ENCODE measurements at regions not wholly inside any gene's neighbourhood (a gene's known extent, or its start where the extent isn't known, plus 50 kb on each side); places are given as distances from the start of the nearest gene placed in this dataset.
"Not testable (repeated sequence)": the region's sequence is repeated elsewhere in the genome, so short reads cannot be mapped to it uniquely, and the experiment has no call there.

DNA sequence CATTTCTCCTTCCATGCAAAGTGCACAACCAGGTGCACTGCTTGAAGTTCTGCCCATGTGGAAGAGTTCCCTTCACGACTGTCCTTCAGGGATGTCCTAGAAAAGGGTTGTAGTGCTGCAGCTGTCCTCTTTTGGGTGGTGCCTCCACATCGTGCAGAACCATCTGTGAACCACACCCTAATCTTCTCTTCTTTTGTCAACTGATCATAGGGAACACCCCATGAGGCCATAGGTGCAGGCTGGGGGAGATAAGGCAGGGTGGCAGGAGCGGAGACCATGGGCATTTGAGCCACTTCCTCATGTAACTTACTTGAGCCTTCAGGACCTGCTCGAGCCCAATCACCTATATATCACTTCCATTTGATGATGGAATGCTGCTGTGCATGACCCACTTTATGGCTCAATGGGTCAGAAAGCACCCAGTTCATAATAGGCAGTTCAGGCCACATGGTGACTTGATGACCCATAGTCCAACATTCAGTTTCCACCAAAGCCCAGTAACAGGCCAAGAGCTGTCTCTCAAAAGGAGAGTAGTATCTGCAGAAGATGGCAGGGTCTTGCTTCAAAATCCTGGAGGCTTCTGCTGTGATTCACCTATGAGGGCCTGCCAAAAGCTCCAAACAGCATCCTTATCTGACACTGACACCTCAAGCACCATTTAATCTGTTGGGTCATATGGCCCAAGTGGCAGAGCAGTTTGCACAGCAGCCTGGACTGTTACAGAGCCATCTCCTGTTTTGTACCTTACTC, 84.7 kb upstream of the CYRIA start:
- DNase-seq (ENCODE audit: low spot score): no peak

DNA sequence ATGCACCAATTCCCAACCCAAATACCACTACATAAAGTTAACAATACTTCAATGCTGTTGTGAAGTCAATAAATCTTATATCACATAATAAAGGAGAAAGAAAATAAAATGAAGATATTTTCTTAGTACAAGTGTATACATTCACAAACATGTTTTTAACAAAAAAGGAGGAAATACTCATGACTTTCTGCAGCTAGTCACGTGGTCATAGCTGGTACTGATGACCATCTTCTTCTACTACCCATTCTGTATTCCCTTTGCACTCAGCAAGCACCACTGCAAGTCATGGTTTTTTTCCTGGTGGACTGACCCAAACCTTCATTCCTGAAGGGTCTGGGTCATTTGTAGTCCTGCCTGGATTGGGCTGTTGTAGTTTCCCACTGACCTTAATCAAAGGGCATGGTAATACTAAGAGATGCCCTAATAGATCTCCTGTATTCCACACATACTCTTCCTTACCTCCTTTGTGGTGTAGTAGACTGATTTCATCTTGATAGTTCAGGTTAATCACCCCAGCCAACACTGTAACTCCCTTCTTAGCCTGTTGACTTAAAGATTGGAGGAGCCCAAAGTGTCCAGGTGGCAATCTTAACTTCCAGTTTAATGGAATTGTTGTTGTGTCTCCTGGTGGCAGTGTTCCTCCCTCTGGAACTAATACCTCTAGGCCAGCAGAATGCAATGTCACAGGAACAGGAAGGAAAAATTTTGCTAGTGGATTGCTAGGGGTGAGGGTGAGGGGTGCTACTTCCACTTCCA, 83.1 kb upstream of the CYRIA start:
- not testable (repeated sequence) for DNase-seq (ENCODE audit: low spot score)

- no peak for DNase-seq (ENCODE audit: low spot score)
Measured at GRCh38 chr2:16747689-16748088, 82.1 kb upstream of the CYRIA start.

GRCh38 chr2:16747257-16747656, 81.6 kb upstream of the CYRIA start:
- DNase-seq (ENCODE audit: low spot score): no peak

- DNase-seq (ENCODE audit: low spot score): no peak
Measured at GRCh38 chr2:16746833-16747232, 81.2 kb upstream of the CYRIA start.

- no peak for DNase-seq (ENCODE audit: low spot score)
Measured at GRCh38 chr2:16746329-16746728, 80.7 kb upstream of the CYRIA start.

DNA sequence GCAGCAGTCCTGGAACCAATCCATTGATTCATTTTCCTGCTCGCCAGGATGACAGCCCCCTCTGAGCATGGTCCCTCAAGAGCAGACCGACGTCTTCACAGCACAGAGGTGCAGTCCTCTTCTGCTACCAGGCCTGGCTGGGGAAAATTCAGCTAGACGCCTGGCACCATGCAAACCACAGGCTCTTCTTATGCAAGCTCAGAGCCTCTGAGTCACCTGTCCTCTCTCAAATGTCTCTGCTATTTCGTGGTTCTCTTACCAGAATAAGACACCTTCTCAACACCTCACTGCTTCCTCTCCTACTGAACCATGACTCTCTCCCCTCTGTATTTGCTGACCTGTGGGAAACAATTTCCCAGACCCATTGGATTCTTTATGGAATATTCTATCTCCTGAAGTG, 79.8 kb upstream of the CYRIA start:
- no peak for DNase-seq (ENCODE audit: low spot score)

GRCh38 chr2:16744521-16744920, 78.9 kb upstream of the CYRIA start:
- DNase-seq (ENCODE audit: low spot score): no peak

DNA sequence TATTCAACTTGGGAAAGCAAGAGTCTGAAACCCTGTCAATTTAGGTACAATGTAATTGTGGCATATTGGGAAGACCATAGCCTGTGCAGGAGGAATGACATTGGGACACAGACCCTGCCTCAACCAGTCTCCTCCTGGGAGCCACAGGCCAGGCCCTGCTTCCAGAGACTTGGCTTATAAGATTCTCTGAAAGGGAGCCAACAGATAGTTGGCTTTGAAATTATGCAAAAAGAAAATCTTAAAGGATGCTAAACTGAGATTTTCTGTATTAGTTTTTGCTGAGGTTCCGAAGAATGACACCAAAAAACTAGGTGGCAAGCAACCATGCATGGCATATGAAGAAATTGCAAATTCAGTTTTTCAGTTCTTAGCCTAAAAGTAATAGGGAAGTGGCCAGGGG, 76.4 kb upstream of the CYRIA start:
- DNase-seq (ENCODE audit: low spot score): no peak

GRCh38 chr2:16741498-16741897, 75.9 kb upstream of the CYRIA start:
- DNase-seq (ENCODE audit: low spot score): no peak

GRCh38 chr2:16739778-16740581, 74.3 kb upstream of the CYRIA start:
- DNase-seq (ENCODE audit: low spot score): no peak

- DNase-seq (ENCODE audit: low spot score): no peak
Measured at GRCh38 chr2:16738361-16739225, 73.0 kb upstream of the CYRIA start.

DNA sequence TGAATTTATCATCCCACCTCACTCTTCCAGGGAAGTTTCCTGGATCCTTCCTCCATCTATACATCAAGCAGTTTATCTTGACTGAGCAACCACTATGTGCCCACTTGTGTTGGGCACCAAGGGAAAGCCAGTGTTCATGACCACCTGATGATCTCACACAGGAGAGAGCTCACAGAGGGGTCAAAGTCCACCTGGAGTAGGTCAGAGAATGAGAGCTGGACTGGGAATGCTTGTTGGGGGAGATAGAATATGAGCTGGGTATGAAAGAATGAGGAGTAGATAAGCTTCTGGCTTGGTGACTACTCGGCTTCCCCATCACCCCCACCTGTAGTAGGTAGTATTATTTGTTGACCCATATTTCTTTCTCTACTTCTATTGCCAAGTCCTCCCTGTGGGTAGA, 72.2 kb upstream of the CYRIA start:
- DNase-seq (ENCODE audit: low spot score): no peak

DNA sequence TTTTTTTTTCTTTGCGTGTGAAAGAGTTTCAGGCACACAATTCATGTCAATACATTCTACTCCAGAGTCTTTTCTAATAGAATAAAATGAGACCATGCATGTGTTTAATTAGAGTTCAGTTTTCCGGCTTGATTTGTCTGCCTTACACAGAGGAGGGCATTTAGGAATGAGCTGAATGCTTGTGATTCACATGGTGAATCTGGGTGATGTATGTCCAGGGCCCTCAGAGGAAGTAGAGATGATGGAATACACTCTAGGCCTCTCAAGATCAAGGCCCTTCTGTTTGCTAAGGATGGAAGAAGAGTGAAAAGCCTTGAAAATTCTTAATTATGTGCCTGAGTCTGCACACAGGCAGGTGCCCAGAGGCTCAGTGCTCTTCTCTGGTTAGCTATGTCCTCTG, 71.0 kb upstream of the CYRIA start:
- no peak for DNase-seq (ENCODE audit: low spot score)

DNA sequence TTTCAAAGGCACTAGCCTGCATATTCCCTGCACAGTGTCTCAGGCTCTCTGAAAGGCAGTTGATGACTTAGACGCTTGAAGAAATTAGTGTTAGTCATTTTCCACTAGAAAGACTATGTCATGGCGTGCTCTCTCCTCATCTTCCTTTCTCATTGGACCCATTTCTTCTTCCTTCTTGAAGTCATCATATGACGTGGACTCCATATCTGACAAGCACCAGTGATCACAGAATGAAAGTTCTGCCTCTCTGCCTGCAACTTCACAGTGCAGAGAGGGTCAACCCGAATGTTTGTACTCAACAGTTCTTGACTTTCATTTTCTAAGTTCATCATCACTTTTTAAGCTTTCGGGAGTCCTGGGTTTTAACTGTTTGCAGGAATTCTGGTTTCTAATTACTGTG, 63.7 kb upstream of the CYRIA start:
- no peak for DNase-seq (ENCODE audit: low spot score)

DNA sequence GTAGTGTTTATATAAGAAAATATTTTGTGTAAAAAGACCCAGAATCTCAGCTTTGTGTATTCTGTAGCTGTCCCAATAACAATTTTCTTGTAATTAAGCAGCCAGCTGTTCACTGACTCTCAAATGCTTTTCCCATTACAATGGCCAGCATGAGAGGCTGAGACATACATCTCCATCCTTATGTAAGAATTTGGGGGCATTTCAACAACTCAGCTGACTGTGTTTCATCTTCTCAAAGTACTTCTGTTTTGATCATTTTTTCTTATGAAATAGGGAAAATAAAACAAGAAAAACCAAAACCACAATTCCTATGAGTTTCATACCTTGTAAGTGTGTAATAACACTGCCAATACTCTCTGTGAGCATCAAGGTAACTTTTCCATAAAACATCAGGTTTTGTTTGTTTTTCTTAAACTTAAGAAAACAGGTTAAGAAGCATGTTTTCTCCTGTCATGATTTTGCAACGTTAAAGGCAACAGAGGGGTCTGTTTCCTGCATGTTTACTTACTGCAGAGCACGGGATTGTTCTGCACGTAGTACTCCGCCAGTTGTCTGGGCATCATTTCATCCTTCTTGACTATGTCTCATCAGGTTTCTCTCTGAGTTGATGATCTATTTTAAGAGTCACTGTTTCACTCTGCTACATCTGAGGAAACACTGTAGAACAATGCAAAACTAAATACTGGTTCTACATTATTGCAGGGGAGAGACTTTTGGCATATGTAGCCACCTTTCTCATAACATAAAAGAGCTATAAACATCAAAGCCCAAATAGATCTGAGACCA, 62.9 kb upstream of the CYRIA start:
- no peak for DNase-seq (ENCODE audit: low spot score)

DNA sequence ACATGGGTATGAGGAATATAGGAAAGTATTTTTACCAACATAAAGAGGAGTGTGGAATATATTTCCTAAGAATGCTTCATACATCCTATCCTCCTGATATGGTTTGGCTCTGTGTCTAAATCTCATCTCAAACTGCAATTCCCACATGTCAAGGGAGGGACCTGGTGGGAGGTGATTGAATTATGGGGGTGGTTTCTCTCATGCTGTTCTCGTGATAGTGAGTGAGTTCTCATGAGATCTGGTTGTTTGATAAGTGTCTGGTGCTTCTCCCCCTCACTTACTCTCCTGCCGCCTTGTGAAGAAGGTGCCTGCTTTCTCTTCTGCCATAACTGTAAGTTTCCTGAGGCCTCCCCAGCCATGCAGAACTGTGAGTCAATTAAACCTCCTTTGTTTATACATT, 62.2 kb upstream of the CYRIA start:
- not testable (repeated sequence) for DNase-seq (ENCODE audit: low spot score)

DNA sequence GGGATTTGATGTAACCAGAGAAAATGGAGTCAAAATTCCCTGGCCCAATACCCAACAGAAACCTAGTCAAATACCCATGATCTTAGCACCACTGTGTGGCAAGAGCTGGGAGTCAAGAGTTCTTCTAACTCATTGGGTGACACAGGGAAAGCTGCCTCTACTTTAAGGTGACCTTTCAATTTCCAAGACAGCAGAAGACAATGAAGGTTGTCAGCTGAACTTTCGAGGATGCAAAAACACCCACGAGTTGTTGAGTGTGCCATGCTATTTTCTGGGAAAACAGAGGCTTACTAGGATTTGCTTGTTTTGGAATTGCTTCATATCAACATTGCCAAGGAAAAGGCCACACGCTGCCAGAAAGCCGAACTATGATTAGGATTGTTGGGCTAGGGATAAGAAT, 61.6 kb upstream of the CYRIA start:
- no peak for DNase-seq (ENCODE audit: low spot score)

DNA sequence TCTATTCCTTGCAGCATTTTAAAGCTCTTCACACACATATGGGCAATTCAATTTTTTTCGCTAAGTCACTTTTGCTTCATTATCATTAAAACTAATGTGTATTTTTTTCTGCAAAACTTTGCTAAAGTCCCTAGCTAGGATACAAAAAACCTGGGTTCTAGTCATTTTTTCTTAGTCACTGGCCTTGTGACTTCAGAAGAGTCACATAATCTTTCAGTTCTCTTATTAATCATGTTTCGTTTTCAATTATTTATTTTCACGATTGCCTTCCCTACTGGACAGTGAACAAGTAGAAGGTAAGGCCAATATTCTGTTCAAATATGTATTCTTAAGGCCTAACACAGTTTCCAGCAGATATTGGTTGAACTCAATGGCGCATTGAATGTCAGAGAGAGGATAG, 60.9 kb upstream of the CYRIA start:
- no peak for DNase-seq (ENCODE audit: low spot score)

DNA sequence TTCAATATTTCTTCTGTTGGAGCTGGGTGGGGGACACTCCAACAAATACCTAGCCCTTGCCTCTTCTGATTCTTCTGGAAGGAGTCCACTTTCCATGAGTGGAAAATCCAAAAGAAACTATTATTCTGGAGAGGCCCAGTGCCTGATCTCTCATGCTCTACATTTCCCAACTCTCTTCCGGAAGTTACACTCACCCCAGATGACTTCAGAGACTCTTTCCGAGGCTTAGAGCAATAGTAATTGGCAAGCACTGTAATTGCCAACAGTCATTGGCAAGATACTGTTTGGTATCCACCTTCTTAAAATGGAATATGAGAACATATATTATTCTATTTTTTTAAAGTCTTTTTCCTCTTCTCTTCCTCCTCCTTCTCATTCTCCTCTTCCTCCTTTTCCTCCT, 60.5 kb upstream of the CYRIA start:
- no peak for DNase-seq (ENCODE audit: low spot score)

DNA sequence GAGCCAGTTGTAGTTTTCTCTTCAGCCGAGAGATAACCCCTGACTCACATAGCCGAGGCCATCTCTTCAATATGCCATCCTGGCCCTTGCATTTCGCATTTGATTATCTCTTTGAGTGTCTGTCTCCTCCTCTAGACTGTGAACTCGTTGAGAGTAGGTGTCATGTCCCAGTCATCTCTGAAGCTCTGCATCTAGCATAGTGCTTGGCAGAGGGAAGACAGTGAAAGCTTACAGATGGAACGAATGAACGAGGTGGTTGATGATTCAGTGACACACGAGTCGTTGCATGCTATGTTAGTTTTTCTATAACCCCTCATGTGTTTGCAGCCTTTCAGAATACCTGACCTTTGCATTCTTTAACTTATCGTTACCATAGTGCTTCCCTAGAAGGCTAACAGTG, 59.9 kb upstream of the CYRIA start:
- DNase-seq (ENCODE audit: low spot score): no peak

All from CD4-positive, alpha-beta T cell treated with Interleukin-15 for 4 hours (primary cell).